T-cell (primary cell): ENCODE measurements at regions not wholly inside any gene's neighbourhood (a gene's known extent, or its start where the extent isn't known, plus 50 kb on each side); places are given as distances from the start of the nearest gene placed in this dataset.

Experiments used
- ATAC-seq, 4 experiments: fragments of 200-7000 bp in 3 of 4; fragments of 150-1000 bp in 1 of 4; cut with Tn5 transposase; replicated peaks in 1 of 4; 1 replicate in 3 of 4; 2 replicates in 1 of 4; pipeline ENCODE4 v1.10.0; 2021; ENCODE audit warnings: moderate library complexity in 3 of 4, mild to moderate bottlenecking in 2 of 4, moderate number of reproducible peaks in 1 of 4
- CTCF ChIA-PET, 2 donors: fragments of 300-600 bp; sonication (Branson Sonifier 250); formaldehyde crosslinking; loops; one replicate each; lab custom pipeline; 2022; ENCODE audit warnings: antibody characterized with exemption in 2 of 2; lab: Charles Lee
- POLR2A ChIA-PET, 2 donors: fragments of 300-600 bp; sonication (Branson Sonifier 250); formaldehyde crosslinking; loops; one replicate each; lab custom pipeline; 2022; ENCODE audit warnings: antibody characterized with exemption in 2 of 2; lab: Charles Lee
- DNase-seq, 35 experiments: peaks; one replicate each; pipeline versions ENCODE4 v3.0.0 to v3.0.0-alpha.2; 2013 to 2023
- H3K27ac ChIP-seq: one replicate; pipeline ENCODE4 v1.5.1; 2013; ENCODE audit warnings: low read length
- H3K27me3 ChIP-seq, 2 experiments: replicated peaks in 1 of 2; 1 replicate in 1 of 2; 2 replicates in 1 of 2; pipeline versions ENCODE4 v1.6.1 to v1.7.0; 2013; ENCODE audit warnings: low read length in 1 of 2, mixed read lengths in 1 of 2; ENCODE audit not compliant: control insufficient read depth in 2 of 2, insufficient read depth in 2 of 2; ENCODE audit errors: extremely low read depth in 1 of 2
- H3K36me3 ChIP-seq, 2 donors: 1 replicate in 1 of 2; 2 replicates in 1 of 2; pipeline versions ENCODE4 v1.6.1 to v1.7.0; 2013; ENCODE audit warnings: low read length in 1 of 2; ENCODE audit not compliant: control insufficient read depth in 2 of 2, insufficient read depth in 1 of 2; ENCODE audit errors: extremely low read depth in 1 of 2
- H3K4me1 ChIP-seq, 2 experiments: 1 replicate in 1 of 2; 2 replicates in 1 of 2; pipeline versions ENCODE4 v1.6.1 to v1.7.0; 2013; ENCODE audit warnings: low read length in 2 of 2, mixed read lengths in 1 of 2; ENCODE audit not compliant: insufficient read depth in 2 of 2, control insufficient read depth in 1 of 2; ENCODE audit errors: extremely low read depth in 1 of 2
- H3K4me3 ChIP-seq, 2 donors: 1 replicate in 1 of 2; 2 replicates in 1 of 2; pipeline versions ENCODE4 v1.5.1 to v1.7.0; 2013; ENCODE audit warnings: mild to moderate bottlenecking in 2 of 2, low read length in 1 of 2, moderate library complexity in 1 of 2; ENCODE audit not compliant: control insufficient read depth in 1 of 2; ENCODE audit errors: extremely low read depth in 1 of 2
- H3K9me3 ChIP-seq: 2 replicates; pipeline ENCODE4 v1.7.0; 2013
- H3K27ac Mint-ChIP-seq, 2 donors: one replicate each; pipeline ENCODE4 v1.8.0; 2020 to 2021; ENCODE audit warnings: mild to moderate bottlenecking in 2 of 2, mixed read lengths in 2 of 2
- H3K27me3 Mint-ChIP-seq, 2 donors: one replicate each; pipeline ENCODE4 v1.8.0; 2021 to 2022; ENCODE audit warnings: mixed read lengths in 2 of 2
- H3K36me3 Mint-ChIP-seq: one replicate; pipeline ENCODE4 v1.8.0; 2021; ENCODE audit warnings: mixed read lengths
- H3K4me1 Mint-ChIP-seq, 3 donors: one replicate each; pipeline ENCODE4 v1.8.0; 2020 to 2022; ENCODE audit warnings: mixed read lengths in 3 of 3, mild to moderate bottlenecking in 1 of 3
- H3K4me3 Mint-ChIP-seq, 3 donors: one replicate each; pipeline ENCODE4 v1.8.0; 2020 to 2022; ENCODE audit warnings: mild to moderate bottlenecking in 3 of 3, mixed read lengths in 3 of 3, moderate library complexity in 3 of 3
- H3K9me3 Mint-ChIP-seq, 3 donors: one replicate each; pipeline ENCODE4 v1.8.0; 2020 to 2022; ENCODE audit warnings: mixed read lengths in 3 of 3
- WGBS: methylation state at CpG from one replicate; pipeline ENCODE4 v1.1.5; 2013; ENCODE audit warnings: missing lambda C conversion rate; ENCODE audit not compliant: insufficient coverage; 5-methylcytosine and 5-hydroxymethylcytosine counted together

DNA sequence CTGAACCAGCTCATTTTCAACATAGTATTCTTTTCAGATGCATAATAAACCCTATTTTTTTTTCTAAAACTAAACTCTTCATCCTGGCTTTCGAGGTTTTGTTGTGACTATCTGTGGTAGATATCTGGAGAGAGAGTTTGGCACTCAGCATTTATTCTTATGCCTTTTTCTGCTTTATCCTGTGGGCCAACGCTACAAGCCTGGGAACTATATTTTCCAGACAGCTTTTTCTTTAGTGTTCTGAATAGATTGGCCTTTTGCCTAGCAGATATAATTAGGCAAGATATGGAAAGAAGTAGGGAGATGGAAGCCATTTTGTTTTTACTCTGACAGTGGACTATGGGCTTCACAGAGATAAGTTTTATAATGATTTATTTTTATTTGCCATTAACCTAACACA, 486.7 kb downstream of the TMEM232 start:
- H3K36me3 ChIP-seq = no peaks in the 10 kb centered on the region
- DNase-seq (no peak), ATAC-seq (no peak)
- H3K4me3 ChIP-seq = no peak overlapping the region
- no peak overlapping the region for H3K27ac ChIP-seq
- no peaks in the 10 kb centered on the region for H3K4me1 ChIP-seq
- Mint-ChIP-seq H3K9me3 (no peaks in the 10 kb centered on the region), H3K27me3 (no peaks in the 10 kb centered on the region), H3K4me1 (no peaks in the 10 kb centered on the region), H3K36me3 (no peaks in the 10 kb centered on the region), H3K4me3 (no peak overlapping the region), H3K27ac (no peak overlapping the region)
- no CpG with 5 or more reads among the region's 2 CpGs for WGBS
- no peaks in the 10 kb centered on the region for H3K9me3 ChIP-seq
- ChIA-PET CTCF (no interaction called here), POLR2A (interaction anchor here in 1 of 2 donors (0.6 kb wide), 1 partner anchor 19 kb away, joined by 3 read pairs; no protein-coding TSS in a partner anchor)
- H3K27me3 ChIP-seq = no peaks in the 10 kb centered on the region

DNA sequence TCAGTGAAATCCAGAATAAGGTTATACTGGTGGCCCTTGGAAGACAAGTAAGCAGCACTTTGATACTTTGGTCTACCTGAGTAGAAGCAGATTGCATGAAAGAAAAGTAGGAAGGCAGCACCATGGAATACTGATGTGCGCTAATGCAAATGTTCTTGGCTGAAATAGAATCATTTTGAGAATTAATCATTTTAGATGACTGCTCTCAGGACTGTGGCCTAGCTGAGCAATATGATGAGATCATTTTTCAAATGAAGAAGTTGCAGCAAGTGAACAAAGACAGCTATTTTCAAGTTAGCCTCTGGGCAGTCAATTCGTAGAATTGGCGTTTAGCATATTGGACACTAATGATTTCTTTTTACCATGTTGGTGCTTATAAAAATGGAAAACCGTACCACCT, 483.5 kb downstream of the TMEM232 start:
- no peaks in the 10 kb centered on the region for H3K4me1 Mint-ChIP-seq
- H3K27ac Mint-ChIP-seq = no peak overlapping the region

DNA sequence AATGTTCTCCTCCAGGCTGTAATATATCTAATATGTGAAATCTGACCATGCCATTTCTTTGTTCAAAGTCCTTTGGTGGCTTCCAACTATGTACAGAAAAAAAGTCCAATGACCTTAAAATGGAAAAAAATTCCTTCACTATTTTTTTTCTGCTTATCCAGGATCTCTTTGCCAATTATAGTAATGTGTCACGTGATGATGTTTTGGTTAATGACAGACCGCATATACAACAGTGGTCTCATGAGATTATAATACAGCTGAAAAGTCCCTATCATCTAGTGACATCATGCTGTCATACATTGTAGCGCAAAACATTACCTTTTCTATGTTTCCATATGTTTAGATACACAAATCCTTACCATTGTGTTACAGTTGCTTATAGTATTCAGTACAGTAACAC, 477.6 kb downstream of the TMEM232 start:
- ChIA-PET POLR2A (no interaction called here), CTCF (no interaction called here)
- WGBS = no CpG with 5 or more reads among the region's 3 CpGs
- no peaks in the 10 kb centered on the region for H3K27me3 Mint-ChIP-seq
- H3K27ac ChIP-seq = no peak overlapping the region
- no peaks in the 10 kb centered on the region for H3K4me1 Mint-ChIP-seq
- no peaks in the 10 kb centered on the region for H3K4me1 ChIP-seq
- no peaks in the 10 kb centered on the region for H3K36me3 ChIP-seq
- no peak overlapping the region for H3K4me3 ChIP-seq
- no peaks in the 10 kb centered on the region for H3K9me3 ChIP-seq
- H3K9me3 Mint-ChIP-seq = no peaks in the 10 kb centered on the region
- no peak for DNase-seq
- no peaks in the 10 kb centered on the region for H3K27me3 ChIP-seq
- H3K36me3 Mint-ChIP-seq = no peaks in the 10 kb centered on the region
- no peak overlapping the region for H3K4me3 Mint-ChIP-seq
- H3K27ac Mint-ChIP-seq = no peak overlapping the region
- ATAC-seq = no peak

More for the DNA sequence above, 483.5 kb downstream of the TMEM232 start:
- H3K36me3 Mint-ChIP-seq = no peaks in the 10 kb centered on the region
- ChIA-PET POLR2A (no interaction called here), CTCF (no interaction called here)
- Histone ChIP-seq H3K36me3 (no peaks in the 10 kb centered on the region), H3K27ac (no peak overlapping the region), H3K4me1 (no peaks in the 10 kb centered on the region), H3K9me3 (no peaks in the 10 kb centered on the region), H3K4me3 (no peak overlapping the region), H3K27me3 (no peaks in the 10 kb centered on the region)
- DNase-seq = no peak
- H3K27me3 Mint-ChIP-seq = no peaks in the 10 kb centered on the region
- 100% methylated on average over 1 of the region's 4 CpGs for WGBS
- no peak overlapping the region for H3K4me3 Mint-ChIP-seq
- ATAC-seq = no peak
- no peaks in the 10 kb centered on the region for H3K9me3 Mint-ChIP-seq

DNA sequence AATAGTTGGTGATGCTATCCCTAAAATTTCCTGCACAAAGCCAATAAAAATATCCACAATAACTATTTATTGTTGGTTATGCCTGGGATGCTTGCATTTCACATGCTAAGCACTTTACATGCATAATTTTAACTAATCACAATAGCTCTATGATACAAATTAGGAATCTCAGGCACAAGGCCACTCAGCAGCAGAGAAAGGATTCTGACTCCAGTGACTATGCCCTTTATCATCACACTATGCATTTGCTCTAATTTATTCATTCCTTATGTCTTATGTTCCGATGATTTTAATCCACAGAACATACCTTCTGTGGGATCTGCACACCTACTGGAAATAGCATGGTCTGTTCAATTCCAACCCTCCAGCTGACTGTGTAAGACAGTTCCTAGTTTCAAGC, 476.1 kb downstream of the TMEM232 start:
- Mint-ChIP-seq H3K27ac (no peak overlapping the region), H3K4me1 (no peaks in the 10 kb centered on the region), H3K27me3 (no peaks in the 10 kb centered on the region), H3K9me3 (no peaks in the 10 kb centered on the region), H3K36me3 (no peaks in the 10 kb centered on the region), H3K4me3 (no peak overlapping the region)
- POLR2A ChIA-PET = no interaction called here
- DNase-seq = no peak
- Histone ChIP-seq H3K9me3 (no peaks in the 10 kb centered on the region), H3K4me1 (no peaks in the 10 kb centered on the region), H3K27ac (no peak overlapping the region), H3K36me3 (no peaks in the 10 kb centered on the region), H3K27me3 (no peaks in the 10 kb centered on the region), H3K4me3 (no peak overlapping the region)
- WGBS = 80% methylated on average over 1 of the region's 1 CpG
- ATAC-seq = no peak
- CTCF ChIA-PET = no interaction called here

DNA sequence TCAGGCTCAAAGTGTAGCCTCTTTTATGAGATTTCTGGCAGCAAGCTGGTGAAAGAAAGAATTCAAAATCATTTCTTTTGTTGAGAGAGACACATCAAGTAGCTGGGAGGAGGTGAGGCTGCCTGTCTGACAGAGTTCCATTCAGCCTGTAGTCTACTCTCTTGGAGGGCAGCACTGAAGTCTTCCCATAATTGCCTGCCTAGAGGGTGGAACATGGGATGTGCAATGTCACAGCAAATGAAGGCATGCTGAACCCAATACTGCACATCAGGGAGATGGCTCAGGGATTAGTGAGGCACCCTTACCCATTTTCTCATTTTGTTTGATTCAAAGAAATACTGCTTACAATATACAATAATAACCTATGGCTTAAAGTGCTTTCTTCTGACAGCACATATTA, 475.7 kb downstream of the TMEM232 start:
- ChIA-PET CTCF (no interaction called here), POLR2A (no interaction called here)
- ATAC-seq = no peak

DNA sequence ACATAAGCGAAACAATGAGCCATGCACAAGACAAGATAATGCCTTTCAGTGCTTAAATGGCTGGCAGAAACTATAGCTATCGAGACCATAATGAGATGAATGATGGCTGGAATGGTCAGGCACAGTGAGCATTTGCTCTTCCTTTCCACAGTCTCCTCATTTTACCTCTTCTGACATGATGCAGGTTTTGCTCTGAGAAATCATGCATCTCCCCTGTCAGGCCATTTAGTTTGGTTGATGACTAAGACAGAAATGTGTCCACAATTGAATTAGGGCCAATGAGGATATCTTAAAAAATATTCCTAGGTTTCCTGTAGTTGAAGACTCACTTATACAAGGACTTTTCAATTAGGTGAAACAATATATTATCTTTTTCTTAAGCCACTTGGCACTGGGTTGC, 475.1 kb downstream of the TMEM232 start:
- CTCF ChIA-PET = no interaction called here
- no peaks in the 10 kb centered on the region for H3K9me3 Mint-ChIP-seq
- POLR2A ChIA-PET = no interaction called here

More for the DNA sequence above, 475.7 kb downstream of the TMEM232 start:
- H3K27ac Mint-ChIP-seq = no peak overlapping the region
- no peak overlapping the region for H3K4me3 Mint-ChIP-seq
- no peak overlapping the region for H3K4me3 ChIP-seq
- no peaks in the 10 kb centered on the region for H3K9me3 ChIP-seq
- no peak overlapping the region for H3K27ac ChIP-seq
- H3K36me3 ChIP-seq = no peaks in the 10 kb centered on the region
- DNase-seq = no peak
- no peaks in the 10 kb centered on the region for H3K9me3 Mint-ChIP-seq
- no peaks in the 10 kb centered on the region for H3K4me1 Mint-ChIP-seq
- no peaks in the 10 kb centered on the region for H3K27me3 Mint-ChIP-seq
- H3K27me3 ChIP-seq = no peaks in the 10 kb centered on the region
- no peaks in the 10 kb centered on the region for H3K36me3 Mint-ChIP-seq
- no peaks in the 10 kb centered on the region for H3K4me1 ChIP-seq

DNA sequence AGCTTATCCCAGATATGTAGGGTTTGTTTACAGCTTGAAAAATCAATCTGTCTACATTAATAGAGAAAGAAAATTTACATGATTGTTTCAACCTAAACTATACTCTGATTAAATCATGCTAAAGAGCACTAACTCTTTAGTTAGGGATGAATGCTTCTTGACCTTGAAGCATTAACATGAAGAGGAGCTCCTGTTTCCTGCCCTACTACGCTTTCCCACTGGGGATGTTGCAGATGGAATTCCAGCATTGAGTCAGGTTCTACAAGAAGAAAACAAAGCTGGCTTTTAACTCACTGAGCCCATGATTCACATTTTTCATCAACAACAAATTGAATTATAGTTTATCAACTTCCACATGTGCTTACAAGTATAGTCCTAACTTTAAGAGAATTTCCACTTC, 471.3 kb downstream of the TMEM232 start:
- ChIA-PET POLR2A (interaction anchor here in 1 of 2 donors (0.6 kb wide), 1 partner anchor 34 kb away, joined by 3 read pairs; no protein-coding TSS in a partner anchor), CTCF (interaction anchor here in 1 of 2 donors (0.6 kb wide), 1 partner anchor 445 kb away, joined by 6 read pairs; no protein-coding TSS in a partner anchor)
- H3K4me1 ChIP-seq = no peaks in the 10 kb centered on the region
- ATAC-seq (no peak), DNase-seq (no peak)
- WGBS = no CpG with 5 or more reads among the region's 1 CpG
- no peaks in the 10 kb centered on the region for H3K36me3 ChIP-seq
- Mint-ChIP-seq H3K27me3 (no peaks in the 10 kb centered on the region), H3K36me3 (no peaks in the 10 kb centered on the region), H3K4me3 (no peak overlapping the region), H3K27ac (no peak overlapping the region), H3K9me3 (no peaks in the 10 kb centered on the region), H3K4me1 (no peaks in the 10 kb centered on the region)
- H3K27ac ChIP-seq = no peak overlapping the region
- no peaks in the 10 kb centered on the region for H3K27me3 ChIP-seq
- no peaks in the 10 kb centered on the region for H3K9me3 ChIP-seq
- H3K4me3 ChIP-seq = no peak overlapping the region

More for the DNA sequence above, 475.1 kb downstream of the TMEM232 start:
- H3K4me1 Mint-ChIP-seq = no peaks in the 10 kb centered on the region
- Histone ChIP-seq H3K4me1 (no peaks in the 10 kb centered on the region), H3K36me3 (no peaks in the 10 kb centered on the region), H3K4me3 (no peak overlapping the region), H3K27me3 (no peaks in the 10 kb centered on the region), H3K9me3 (no peaks in the 10 kb centered on the region), H3K27ac (no peak overlapping the region)
- no peak overlapping the region for H3K27ac Mint-ChIP-seq
- DNase-seq (no peak), ATAC-seq (no peak)
- H3K4me3 Mint-ChIP-seq = no peak overlapping the region
- H3K27me3 Mint-ChIP-seq = no peaks in the 10 kb centered on the region
- WGBS = 83% methylated on average over 1 of the region's 2 CpGs
- H3K36me3 Mint-ChIP-seq = no peaks in the 10 kb centered on the region
